ENCODE measurements at regions not wholly inside any gene's neighbourhood (a gene's known extent, or its start where the extent isn't known, plus 50 kb on each side); places are given as distances from the start of the nearest gene placed in this dataset.

- no peak for DNase-seq (ENCODE audit: low read depth)
- H3K4me3 ChIP-seq (ENCODE audit: low read length): no peak overlapping the region
- TF ChIP-seq CTCF (conservative IDR thresholded peaks at IDR 0.05; ENCODE audit: low read depth, low read length): no peak
These were observed 337.5 kb downstream of the GRIA2 start for GRCh38 chr4:157558016-157558415.

GRCh38 chr4:157550028-157550427 lies 329.5 kb downstream of the GRIA2 start:
- DNase-seq (ENCODE audit: low read depth): no peak
- TF ChIP-seq CTCF (conservative IDR thresholded peaks at IDR 0.05; ENCODE audit: low read depth, low read length): no peak

GRCh38 chr4:157527954-157528353 lies 307.4 kb downstream of the GRIA2 start:
- no peak for DNase-seq (ENCODE audit: low read depth)
- H3K4me3 ChIP-seq (ENCODE audit: low read length): no peak overlapping the region
- TF ChIP-seq CTCF (conservative IDR thresholded peaks at IDR 0.05; ENCODE audit: low read depth, low read length): no peak

More at GRCh38 chr4:157550028-157550427, 329.5 kb downstream of the GRIA2 start:
- H3K4me3 ChIP-seq (ENCODE audit: low read length): no peak overlapping the region

GRCh38 chr4:157521906-157522305 lies 301.4 kb downstream of the GRIA2 start:
- no peak for TF ChIP-seq CTCF (conservative IDR thresholded peaks at IDR 0.05; ENCODE audit: low read depth, low read length)
- DNase-seq (ENCODE audit: low read depth): no peak

GRCh38 chr4:157514711-157515110 lies 294.2 kb downstream of the GRIA2 start:
- DNase-seq (ENCODE audit: low read depth): no peak
- peak; percentile 54 for TF ChIP-seq CTCF (conservative IDR thresholded peaks at IDR 0.05; ENCODE audit: low read depth, low read length)
- H3K4me3 ChIP-seq (ENCODE audit: low read length): no peak overlapping the region

More at GRCh38 chr4:157521906-157522305, 301.4 kb downstream of the GRIA2 start:
- H3K4me3 ChIP-seq (ENCODE audit: low read length): no peak overlapping the region

GRCh38 chr4:157509341-157509740 lies 288.8 kb downstream of the GRIA2 start:
- no peak for DNase-seq (ENCODE audit: low read depth)
- H3K4me3 ChIP-seq (ENCODE audit: low read length): no peak overlapping the region
- TF ChIP-seq CTCF (conservative IDR thresholded peaks at IDR 0.05; ENCODE audit: low read depth, low read length): no peak

- no peak for TF ChIP-seq CTCF (conservative IDR thresholded peaks at IDR 0.05; ENCODE audit: low read depth, low read length)
- no peak overlapping the region for H3K4me3 ChIP-seq (ENCODE audit: low read length)
- no peak for DNase-seq (ENCODE audit: low read depth)
These were observed 282.1 kb downstream of the GRIA2 start for GRCh38 chr4:157502656-157503055.

All from retinal pigment epithelial cell (primary cell).